ENCODE measurements at regions not wholly inside any gene's neighbourhood (a gene's known extent, or its start where the extent isn't known, plus 50 kb on each side); places are given as distances from the start of the nearest gene placed in this dataset.
"Not testable (repeated sequence)": the region's sequence is repeated elsewhere in the genome, so short reads cannot be mapped to it uniquely, and the experiment has no call there.

DNA sequence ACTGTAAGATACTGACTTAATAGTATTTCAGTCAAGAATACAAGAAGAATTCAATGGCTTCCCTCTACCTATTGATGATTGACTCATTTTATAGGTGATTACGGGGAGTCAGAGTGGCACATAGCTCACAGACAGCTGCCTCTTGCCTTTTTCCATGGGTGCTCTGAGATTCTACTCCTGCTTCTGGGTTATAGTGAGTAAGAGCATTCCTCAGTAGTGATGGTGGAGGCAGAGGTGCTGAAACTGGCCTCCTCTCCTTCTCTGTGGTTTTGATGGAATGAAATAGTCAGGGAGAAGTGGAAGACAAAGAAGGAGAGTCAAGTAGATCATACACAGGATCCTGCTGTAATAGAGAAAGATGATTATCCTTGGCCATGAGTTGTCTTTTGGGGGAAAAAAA lies 438.2 kb upstream of the FAR2 start:
- Mint-ChIP-seq H3K9me3 (no peaks in the 10 kb centered on the region), H3K27me3 (no peaks in the 10 kb centered on the region), H3K36me3 (no peaks in the 10 kb centered on the region), H3K27ac (no peak overlapping the region), H3K4me3 (no peak overlapping the region), H3K4me1 (no peaks in the 10 kb centered on the region)
- no peak for DNase-seq

DNA sequence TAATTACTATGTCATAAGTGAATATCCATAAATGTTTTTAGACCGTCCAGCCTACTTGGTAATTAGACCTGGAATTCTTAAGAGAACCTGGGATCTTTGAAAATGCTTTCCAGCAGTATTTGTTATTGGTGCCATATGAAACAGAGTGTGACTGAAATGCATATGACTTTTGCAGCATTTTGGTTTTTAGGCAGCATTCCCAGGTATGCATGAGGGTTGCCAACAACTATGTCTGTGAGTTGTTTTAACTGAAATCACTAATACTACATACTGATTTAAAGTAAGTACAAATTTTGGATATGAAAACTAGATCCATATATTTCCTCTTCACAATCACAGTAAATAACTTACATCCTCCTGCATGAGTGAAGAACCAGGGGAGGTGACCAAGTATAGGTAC lies 437.7 kb upstream of the FAR2 start:
- Mint-ChIP-seq H3K4me3 (no peak overlapping the region), H3K36me3 (no peaks in the 10 kb centered on the region), H3K9me3 (no peaks in the 10 kb centered on the region), H3K4me1 (no peaks in the 10 kb centered on the region), H3K27ac (no peak overlapping the region), H3K27me3 (no peaks in the 10 kb centered on the region)
- DNase-seq, result no peak

- DNase-seq, result no peak
- no peak overlapping the region for H3K4me3 Mint-ChIP-seq
- no peaks in the 10 kb centered on the region for H3K27me3 Mint-ChIP-seq
- peaks cover 1% of the 10 kb centered on the region for H3K9me3 Mint-ChIP-seq
- H3K36me3 Mint-ChIP-seq, result no peaks in the 10 kb centered on the region
- H3K4me1 Mint-ChIP-seq, result no peaks in the 10 kb centered on the region
- H3K27ac Mint-ChIP-seq, result no peak overlapping the region
Measured at GRCh38 chr12:28742791-28743190, 406.3 kb upstream of the FAR2 start.

DNA sequence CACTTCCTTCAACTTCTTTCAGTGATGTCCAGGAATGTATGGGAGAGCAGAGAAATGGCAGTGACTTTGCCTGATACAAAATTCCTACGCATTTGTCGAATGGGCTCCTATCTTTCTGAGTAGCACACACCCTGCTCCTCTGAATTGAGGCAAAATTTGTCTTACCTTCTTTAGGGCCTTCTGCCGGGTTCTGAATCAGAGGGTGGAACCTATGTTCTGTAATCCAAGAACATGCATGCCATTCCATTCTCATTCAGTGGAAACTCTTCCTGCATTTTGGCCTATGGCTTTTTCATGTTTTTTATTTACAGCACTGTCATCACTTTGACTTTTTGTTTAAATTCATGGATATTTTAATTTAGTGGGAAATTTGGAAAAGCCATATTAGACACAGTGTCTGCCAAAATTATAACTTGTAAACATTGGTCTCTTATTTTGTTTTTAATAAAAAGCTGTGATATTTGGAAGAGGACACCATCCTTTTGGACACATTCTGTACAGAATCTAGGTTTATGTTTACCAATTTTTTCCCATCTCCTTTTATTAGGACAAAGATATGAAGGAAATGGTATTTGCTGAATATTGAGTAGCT lies 402.2 kb upstream of the FAR2 start:
- no peak overlapping the region for H3K27ac Mint-ChIP-seq
- no peaks in the 10 kb centered on the region for H3K27me3 Mint-ChIP-seq
- H3K36me3 Mint-ChIP-seq, result no peaks in the 10 kb centered on the region
- no peak for DNase-seq
- no peaks in the 10 kb centered on the region for H3K4me1 Mint-ChIP-seq
- peaks cover 1% of the 10 kb centered on the region for H3K9me3 Mint-ChIP-seq
- no peak overlapping the region for H3K4me3 Mint-ChIP-seq

DNA sequence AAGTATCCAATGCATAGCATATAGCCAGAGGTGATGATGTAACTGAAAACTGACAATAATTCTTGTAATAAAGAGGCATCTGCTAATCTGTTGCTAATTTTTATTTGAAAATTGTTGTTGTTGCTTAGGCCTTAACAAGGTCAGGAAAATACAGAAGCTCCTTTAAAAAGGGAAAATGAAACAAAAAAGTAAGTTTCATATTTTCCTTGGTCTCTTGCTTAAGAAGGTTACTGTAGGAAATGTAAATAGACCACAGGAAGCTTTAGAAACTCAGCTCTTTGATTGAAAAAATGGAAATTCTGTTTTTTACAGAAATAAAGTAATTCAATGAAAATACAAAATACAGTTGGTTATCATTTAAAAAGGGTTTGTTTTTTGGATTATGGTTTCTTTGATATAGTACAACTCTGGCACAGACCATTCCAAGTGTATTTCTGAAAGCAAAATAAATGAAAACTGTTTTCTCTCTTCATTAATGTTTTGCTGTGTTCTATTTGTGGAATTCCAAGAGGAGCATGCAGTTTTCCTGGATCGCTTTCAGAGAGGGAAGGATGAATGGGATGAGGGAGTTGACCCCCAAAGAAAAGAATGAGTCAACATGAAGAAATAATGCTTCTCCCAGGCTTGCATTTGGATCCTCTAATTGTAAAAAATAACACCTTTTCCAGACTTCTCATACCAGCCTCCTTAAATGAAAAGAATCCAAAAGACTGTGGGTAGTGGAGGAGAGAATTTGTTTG lies 398.0 kb upstream of the FAR2 start:
- Mint-ChIP-seq H3K27ac (no peak overlapping the region), H3K4me3 (no peak overlapping the region), H3K27me3 (no peaks in the 10 kb centered on the region), H3K36me3 (peaks cover 2% of the 10 kb centered on the region), H3K4me1 (no peaks in the 10 kb centered on the region), H3K9me3 (no peaks in the 10 kb centered on the region)
- no peak for DNase-seq

GRCh38 chr12:28755027-28755426 lies 394.1 kb upstream of the FAR2 start:
- H3K9me3 Mint-ChIP-seq, result peaks cover 5% of the 10 kb centered on the region
- DNase-seq, result no peak
- H3K27ac Mint-ChIP-seq, result no peak overlapping the region
- peaks cover 2% of the 10 kb centered on the region for H3K36me3 Mint-ChIP-seq
- no peak overlapping the region for H3K4me3 Mint-ChIP-seq
- no peaks in the 10 kb centered on the region for H3K4me1 Mint-ChIP-seq
- H3K27me3 Mint-ChIP-seq, result no peaks in the 10 kb centered on the region

DNA sequence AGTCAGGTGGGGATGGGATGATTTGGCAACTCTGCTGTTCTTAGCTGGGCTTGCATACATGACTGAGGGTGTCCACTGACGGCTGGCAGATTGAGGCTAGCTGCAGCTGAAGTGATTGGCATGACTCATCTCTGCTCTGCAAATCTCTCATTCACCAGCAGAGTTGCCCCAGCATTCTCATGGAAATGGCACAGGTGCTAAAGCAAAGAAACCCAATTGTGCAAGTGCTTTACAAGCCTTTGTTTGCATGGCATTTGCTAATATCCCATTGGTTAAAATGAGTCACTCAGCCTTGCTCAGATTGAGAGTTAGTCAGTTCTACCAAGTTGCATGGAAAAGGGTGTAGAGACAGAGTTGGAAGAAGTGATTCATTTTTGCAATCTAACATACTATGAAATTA lies 389.7 kb upstream of the FAR2 start:
- no peak overlapping the region for H3K4me3 Mint-ChIP-seq
- H3K27me3 Mint-ChIP-seq, result no peaks in the 10 kb centered on the region
- H3K36me3 Mint-ChIP-seq, result no peaks in the 10 kb centered on the region
- H3K4me1 Mint-ChIP-seq, result no peaks in the 10 kb centered on the region
- DNase-seq, result no peak
- peaks cover 5% of the 10 kb centered on the region for H3K9me3 Mint-ChIP-seq
- H3K27ac Mint-ChIP-seq, result no peak overlapping the region

- DNase-seq, H3K27ac Mint-ChIP-seq, H3K9me3 Mint-ChIP-seq, H3K4me1 Mint-ChIP-seq, H3K36me3 Mint-ChIP-seq, H3K4me3 Mint-ChIP-seq, H3K27me3 Mint-ChIP-seq: not testable (repeated sequence)
Measured at GRCh38 chr12:28760040-28760903, 388.8 kb upstream of the FAR2 start.

GRCh38 chr12:28761897-28762296 lies 387.2 kb upstream of the FAR2 start:
- not testable (repeated sequence) for H3K36me3 Mint-ChIP-seq, H3K4me1 Mint-ChIP-seq, H3K27me3 Mint-ChIP-seq, H3K27ac Mint-ChIP-seq, DNase-seq, H3K4me3 Mint-ChIP-seq, H3K9me3 Mint-ChIP-seq

- no peaks in the 10 kb centered on the region for H3K4me1 Mint-ChIP-seq
- H3K36me3 Mint-ChIP-seq, result no peaks in the 10 kb centered on the region
- H3K27ac Mint-ChIP-seq, result no peak overlapping the region
- DNase-seq, result no peak
- no peak overlapping the region for H3K4me3 Mint-ChIP-seq
- H3K27me3 Mint-ChIP-seq, result no peaks in the 10 kb centered on the region
- no peaks in the 10 kb centered on the region for H3K9me3 Mint-ChIP-seq
Measured at GRCh38 chr12:28766398-28766797, 382.7 kb upstream of the FAR2 start.

DNA sequence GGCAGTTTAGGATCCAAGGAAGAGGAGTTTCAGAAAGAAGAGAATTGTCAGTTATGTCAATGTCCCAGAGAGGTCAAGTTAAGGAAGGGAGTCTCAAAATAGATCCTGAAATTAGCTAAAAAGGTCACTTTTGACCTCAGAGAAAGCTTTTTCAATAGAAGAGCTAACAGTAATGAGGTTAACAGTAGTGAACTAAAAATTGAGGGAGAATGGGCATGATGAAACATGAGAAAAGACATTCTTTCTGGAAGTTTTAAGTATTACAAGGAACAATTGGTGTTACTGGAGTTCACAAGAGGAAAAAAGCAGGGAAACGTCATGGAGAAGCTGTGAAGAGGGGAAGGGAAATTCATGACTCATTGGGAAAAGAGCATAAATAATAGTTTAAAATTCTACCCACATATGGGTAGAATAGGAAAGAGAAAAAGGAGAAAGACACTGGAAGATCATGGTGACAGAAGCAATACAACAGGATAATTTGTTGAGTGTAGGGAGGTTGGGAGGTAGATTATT lies 381.2 kb upstream of the FAR2 start:
- no peak overlapping the region for H3K27ac Mint-ChIP-seq
- no peak for DNase-seq
- no peaks in the 10 kb centered on the region for H3K9me3 Mint-ChIP-seq
- H3K4me1 Mint-ChIP-seq, result no peaks in the 10 kb centered on the region
- no peaks in the 10 kb centered on the region for H3K36me3 Mint-ChIP-seq
- no peaks in the 10 kb centered on the region for H3K27me3 Mint-ChIP-seq
- H3K4me3 Mint-ChIP-seq, result no peak overlapping the region

DNA sequence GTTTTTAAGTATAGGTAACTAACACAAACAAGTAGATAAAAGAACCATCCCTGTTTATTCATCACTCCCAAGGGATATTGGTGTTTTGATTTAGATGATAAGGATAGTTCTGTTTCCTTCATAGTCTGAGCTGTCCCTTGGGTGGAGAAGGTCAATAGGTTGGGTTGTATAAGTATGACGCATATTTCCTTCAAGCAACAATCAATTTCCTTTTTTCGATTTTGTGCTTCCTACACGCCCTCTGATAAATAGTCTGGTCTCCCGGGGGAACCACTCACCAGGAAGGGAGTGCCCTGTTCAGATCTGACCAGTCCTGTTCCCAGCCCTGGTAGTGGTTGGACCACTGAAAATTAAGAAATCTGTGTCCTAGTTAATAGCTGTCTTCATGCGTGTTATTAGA lies 378.8 kb upstream of the FAR2 start:
- H3K27me3 Mint-ChIP-seq, result peaks cover 3% of the 10 kb centered on the region
- no peak for DNase-seq
- H3K27ac Mint-ChIP-seq, result no peak overlapping the region
- H3K4me3 Mint-ChIP-seq, result no peak overlapping the region
- H3K36me3 Mint-ChIP-seq, result no peaks in the 10 kb centered on the region
- no peaks in the 10 kb centered on the region for H3K4me1 Mint-ChIP-seq
- H3K9me3 Mint-ChIP-seq, result no peaks in the 10 kb centered on the region

DNA sequence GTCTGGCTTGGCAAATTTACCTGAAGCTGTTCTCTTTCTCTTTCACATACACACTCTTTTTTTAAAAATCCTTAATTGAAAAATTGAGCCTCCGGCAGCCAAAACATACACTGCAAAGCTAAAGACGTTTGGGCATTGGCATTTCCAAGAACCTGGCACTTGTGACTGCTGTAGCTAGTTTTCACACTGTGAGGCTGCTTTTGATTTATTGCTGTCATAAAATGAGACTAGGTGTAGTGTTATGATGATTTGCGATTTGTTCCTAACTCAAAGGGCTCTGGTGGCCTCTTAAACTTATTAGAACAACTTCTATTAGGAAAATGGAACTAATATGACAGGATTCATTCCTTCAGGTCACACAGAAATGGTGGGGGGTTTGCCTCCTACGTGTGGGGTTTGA lies 377.1 kb upstream of the FAR2 start:
- Mint-ChIP-seq H3K9me3 (no peaks in the 10 kb centered on the region), H3K4me3 (no peak overlapping the region), H3K4me1 (no peaks in the 10 kb centered on the region), H3K27ac (no peak overlapping the region), H3K36me3 (no peaks in the 10 kb centered on the region), H3K27me3 (peaks cover 3% of the 10 kb centered on the region)
- DNase-seq, result no peak

GRCh38 chr12:28775556-28775955 lies 373.5 kb upstream of the FAR2 start:
- no peak overlapping the region for H3K4me3 Mint-ChIP-seq
- no peak for DNase-seq
- no peaks in the 10 kb centered on the region for H3K36me3 Mint-ChIP-seq
- peaks cover 3% of the 10 kb centered on the region for H3K27me3 Mint-ChIP-seq
- H3K27ac Mint-ChIP-seq, result no peak overlapping the region
- no peaks in the 10 kb centered on the region for H3K9me3 Mint-ChIP-seq
- H3K4me1 Mint-ChIP-seq, result no peaks in the 10 kb centered on the region

- peaks cover 7% of the 10 kb centered on the region for H3K27me3 Mint-ChIP-seq
- no peak for DNase-seq
- no peaks in the 10 kb centered on the region for H3K36me3 Mint-ChIP-seq
- H3K4me1 Mint-ChIP-seq, result no peaks in the 10 kb centered on the region
- H3K4me3 Mint-ChIP-seq, result no peak overlapping the region
- H3K9me3 Mint-ChIP-seq, result no peaks in the 10 kb centered on the region
- no peak overlapping the region for H3K27ac Mint-ChIP-seq
Measured at GRCh38 chr12:28776220-28776619, 372.9 kb upstream of the FAR2 start.
